22Rv1 (cell line): ENCODE measurements at regions not wholly inside any gene's neighbourhood (a gene's known extent, or its start where the extent isn't known, plus 50 kb on each side); places are given as distances from the start of the nearest gene placed in this dataset.

ENCODE experiments used
- ZFX ChIP-seq: fragments of 450-650 bp; IDR thresholded peaks from 2 replicates; pipeline ENCODE4 v1.6.1; 2017; ENCODE audit warnings: antibody characterized with exemption, borderline replicate concordance
- TF ChIP-seq, protein P1 (sequence below): fragments of 450-650 bp; IDR thresholded peaks from 2 replicates; pipeline ENCODE4 v1.5.1; 2017; ENCODE audit warnings: mild to moderate bottlenecking

DNA sequence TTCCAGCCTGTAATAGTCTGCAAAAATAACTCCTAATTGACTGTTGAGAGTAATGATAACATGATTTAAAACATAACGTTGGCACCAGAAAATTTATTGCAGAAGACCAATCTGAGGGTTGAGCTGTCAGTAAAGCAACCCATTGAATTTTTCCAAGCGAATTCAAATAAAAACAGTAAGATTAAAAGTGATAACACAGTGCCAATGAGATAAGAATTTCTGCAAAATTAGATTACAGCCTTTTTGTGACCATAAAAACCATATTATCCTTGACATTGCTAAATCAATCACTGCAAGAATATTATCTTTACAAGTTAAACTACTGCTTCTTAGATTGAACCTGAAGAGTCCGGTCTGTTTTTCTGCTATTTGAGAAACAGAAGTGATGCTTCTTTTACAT, 341.4 kb downstream of the CDH11 start:
- TF ChIP-seq, protein P1, sequence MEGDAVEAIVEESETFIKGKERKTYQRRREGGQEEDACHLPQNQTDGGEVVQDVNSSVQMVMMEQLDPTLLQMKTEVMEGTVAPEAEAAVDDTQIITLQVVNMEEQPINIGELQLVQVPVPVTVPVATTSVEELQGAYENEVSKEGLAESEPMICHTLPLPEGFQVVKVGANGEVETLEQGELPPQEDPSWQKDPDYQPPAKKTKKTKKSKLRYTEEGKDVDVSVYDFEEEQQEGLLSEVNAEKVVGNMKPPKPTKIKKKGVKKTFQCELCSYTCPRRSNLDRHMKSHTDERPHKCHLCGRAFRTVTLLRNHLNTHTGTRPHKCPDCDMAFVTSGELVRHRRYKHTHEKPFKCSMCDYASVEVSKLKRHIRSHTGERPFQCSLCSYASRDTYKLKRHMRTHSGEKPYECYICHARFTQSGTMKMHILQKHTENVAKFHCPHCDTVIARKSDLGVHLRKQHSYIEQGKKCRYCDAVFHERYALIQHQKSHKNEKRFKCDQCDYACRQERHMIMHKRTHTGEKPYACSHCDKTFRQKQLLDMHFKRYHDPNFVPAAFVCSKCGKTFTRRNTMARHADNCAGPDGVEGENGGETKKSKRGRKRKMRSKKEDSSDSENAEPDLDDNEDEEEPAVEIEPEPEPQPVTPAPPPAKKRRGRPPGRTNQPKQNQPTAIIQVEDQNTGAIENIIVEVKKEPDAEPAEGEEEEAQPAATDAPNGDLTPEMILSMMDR: no peak
- no peak for TF ChIP-seq ZFX
